ENCODE measurements at regions not wholly inside any gene's neighbourhood (a gene's known extent, or its start where the extent isn't known, plus 50 kb on each side); places are given as distances from the start of the nearest gene placed in this dataset.
"Not testable (repeated sequence)": the region's sequence is repeated elsewhere in the genome, so short reads cannot be mapped to it uniquely, and the experiment has no call there.

GRCh38 chr4:103449296-103450023 is 251.3 kb upstream of the CENPE start:
- Histone ChIP-seq H3K27me3 (ENCODE audit: low read depth) (no peaks in the 10 kb centered on the region), H3K4me3 (no peak overlapping the region), H3K9me3 (no peaks in the 10 kb centered on the region), H3K36me3 (replicated peaks) (no peaks in the 10 kb centered on the region), H3K4me1 (no peaks in the 10 kb centered on the region)
- in situ Hi-C loops (cut with MboI; ENCODE audit: low sequenced_read_pairs): no loop called here
- DNase-seq (ENCODE audit: low spot score in 2 of 2): no peak

- no peaks in the 10 kb centered on the region for H3K36me3 ChIP-seq (replicated peaks)
- in situ Hi-C loops (cut with MboI; ENCODE audit: low sequenced_read_pairs): no loop called here
Measured at GRCh38 chr4:103445377-103445776, 247.2 kb upstream of the CENPE start.

GRCh38 chr4:103443324-103443723 is 245.2 kb upstream of the CENPE start:
- Histone ChIP-seq H3K9me3 (no peaks in the 10 kb centered on the region), H3K27me3 (ENCODE audit: low read depth) (no peaks in the 10 kb centered on the region), H3K4me3 (no peak overlapping the region), H3K4me1 (no peaks in the 10 kb centered on the region), H3K36me3 (replicated peaks) (no peaks in the 10 kb centered on the region)
- no peak for DNase-seq (ENCODE audit: low spot score in 2 of 2)
- in situ Hi-C loops (cut with MboI; ENCODE audit: low sequenced_read_pairs): no loop called here

More at GRCh38 chr4:103445377-103445776, 247.2 kb upstream of the CENPE start:
- Histone ChIP-seq H3K4me1 (no peaks in the 10 kb centered on the region), H3K27me3 (ENCODE audit: low read depth) (no peaks in the 10 kb centered on the region), H3K4me3 (no peak overlapping the region), H3K9me3 (no peaks in the 10 kb centered on the region)
- no peak for DNase-seq (ENCODE audit: low spot score in 2 of 2)

- H3K36me3 ChIP-seq (replicated peaks): no peaks in the 10 kb centered on the region
- no peak overlapping the region for H3K4me3 ChIP-seq
- H3K27me3 ChIP-seq (ENCODE audit: low read depth): no peaks in the 10 kb centered on the region
- peak in 1 of 2 experiments; percentile 35 for DNase-seq (ENCODE audit: low spot score in 2 of 2)
- H3K4me1 ChIP-seq: peaks cover 14% of the 10 kb centered on the region
- H3K9me3 ChIP-seq: no peaks in the 10 kb centered on the region
- in situ Hi-C loops (cut with MboI; ENCODE audit: low sequenced_read_pairs): no loop called here
Measured at GRCh38 chr4:103429283-103429682, 231.1 kb upstream of the CENPE start.

- peaks cover 12% of the 10 kb centered on the region for H3K4me1 ChIP-seq
- no peak for DNase-seq (ENCODE audit: low spot score in 2 of 2)
- H3K27me3 ChIP-seq (ENCODE audit: low read depth): no peaks in the 10 kb centered on the region
- in situ Hi-C loops (cut with MboI; ENCODE audit: low sequenced_read_pairs): no loop called here
- no peaks in the 10 kb centered on the region for H3K9me3 ChIP-seq
- no peak overlapping the region for H3K4me3 ChIP-seq
- no peaks in the 10 kb centered on the region for H3K36me3 ChIP-seq (replicated peaks)
Measured at GRCh38 chr4:103425406-103425805, 227.3 kb upstream of the CENPE start.

- DNase-seq (ENCODE audit: low spot score in 2 of 2): peak; percentile 70 to 96
- in situ Hi-C loops (cut with MboI; ENCODE audit: low sequenced_read_pairs): no loop called here
- Histone ChIP-seq H3K27me3 (ENCODE audit: low read depth) (no peaks in the 10 kb centered on the region), H3K9me3 (no peaks in the 10 kb centered on the region), H3K4me3 (no peak overlapping the region), H3K36me3 (replicated peaks) (no peaks in the 10 kb centered on the region), H3K4me1 (peaks cover 12% of the 10 kb centered on the region)
Measured at GRCh38 chr4:103424853-103425252, 226.7 kb upstream of the CENPE start.

GRCh38 chr4:103423261-103423660 is 225.1 kb upstream of the CENPE start:
- Histone ChIP-seq H3K36me3 (replicated peaks) (no peaks in the 10 kb centered on the region), H3K4me3 (no peak overlapping the region), H3K4me1 (peaks cover 12% of the 10 kb centered on the region), H3K9me3 (0 out of 2 replicates have a peak, but pooled peaks cover 2% of the 10 kb centered on the region), H3K27me3 (ENCODE audit: low read depth) (no peaks in the 10 kb centered on the region)
- no peak for DNase-seq (ENCODE audit: low spot score in 2 of 2)
- in situ Hi-C loops (cut with MboI; ENCODE audit: low sequenced_read_pairs): no loop called here

- peaks cover 12% of the 10 kb centered on the region for H3K4me1 ChIP-seq
- DNase-seq (ENCODE audit: low spot score in 2 of 2): no peak
- in situ Hi-C loops (cut with MboI; ENCODE audit: low sequenced_read_pairs): no loop called here
- H3K27me3 ChIP-seq (ENCODE audit: low read depth): no peaks in the 10 kb centered on the region
- no peak overlapping the region for H3K4me3 ChIP-seq
- 0 out of 2 replicates have a peak, but pooled peaks cover 2% of the 10 kb centered on the region for H3K9me3 ChIP-seq
- H3K36me3 ChIP-seq (replicated peaks): no peaks in the 10 kb centered on the region
Measured at GRCh38 chr4:103422467-103423219, 224.5 kb upstream of the CENPE start.

GRCh38 chr4:103415801-103416200 is 217.7 kb upstream of the CENPE start:
- DNase-seq (ENCODE audit: low spot score in 2 of 2): no peak
- H3K36me3 ChIP-seq (replicated peaks): no peaks in the 10 kb centered on the region
- H3K4me1 ChIP-seq: no peaks in the 10 kb centered on the region
- 0 out of 2 replicates have a peak, but pooled peaks cover 2% of the 10 kb centered on the region for H3K9me3 ChIP-seq
- no peaks in the 10 kb centered on the region for H3K27me3 ChIP-seq (ENCODE audit: low read depth)
- no peak overlapping the region for H3K4me3 ChIP-seq
- in situ Hi-C loops (cut with MboI; ENCODE audit: low sequenced_read_pairs): no loop called here

GRCh38 chr4:103412646-103413045 is 214.5 kb upstream of the CENPE start:
- H3K36me3 ChIP-seq (replicated peaks); H3K9me3 ChIP-seq; H3K4me1 ChIP-seq; DNase-seq (ENCODE audit: low spot score in 2 of 2); in situ Hi-C loops (cut with MboI; ENCODE audit: low sequenced_read_pairs); H3K27me3 ChIP-seq (ENCODE audit: low read depth); H3K4me3 ChIP-seq: not testable (repeated sequence)

- H3K4me3 ChIP-seq: no peak overlapping the region
- H3K9me3 ChIP-seq: no peaks in the 10 kb centered on the region
- DNase-seq (ENCODE audit: low spot score in 2 of 2): no peak
- H3K36me3 ChIP-seq (replicated peaks): no peaks in the 10 kb centered on the region
- no peaks in the 10 kb centered on the region for H3K4me1 ChIP-seq
- in situ Hi-C loops (cut with MboI; ENCODE audit: low sequenced_read_pairs): no loop called here
- H3K27me3 ChIP-seq (ENCODE audit: low read depth): no peaks in the 10 kb centered on the region; the same call in 1 of the 2 replicates
Measured at GRCh38 chr4:103410386-103410785, 212.2 kb upstream of the CENPE start.

- no peak for DNase-seq (ENCODE audit: low spot score in 2 of 2)
- in situ Hi-C loops (cut with MboI; ENCODE audit: low sequenced_read_pairs): no loop called here
- Histone ChIP-seq H3K4me1 (no peaks in the 10 kb centered on the region), H3K27me3 (ENCODE audit: low read depth) (no peaks in the 10 kb centered on the region; the same call in 1 of the 2 replicates), H3K9me3 (no peaks in the 10 kb centered on the region), H3K36me3 (replicated peaks) (no peaks in the 10 kb centered on the region), H3K4me3 (no peak overlapping the region)
Measured at GRCh38 chr4:103405415-103405814, 207.3 kb upstream of the CENPE start.

GRCh38 chr4:103403619-103404018 is 205.5 kb upstream of the CENPE start:
- H3K36me3 ChIP-seq (replicated peaks): no peaks in the 10 kb centered on the region
- no peaks in the 10 kb centered on the region for H3K4me1 ChIP-seq
- in situ Hi-C loops (cut with MboI; ENCODE audit: low sequenced_read_pairs): no loop called here
- no peaks in the 10 kb centered on the region for H3K9me3 ChIP-seq
- no peak for DNase-seq (ENCODE audit: low spot score in 2 of 2)
- H3K4me3 ChIP-seq: no peak overlapping the region
- H3K27me3 ChIP-seq (ENCODE audit: low read depth): no peaks in the 10 kb centered on the region; the same call in 1 of the 2 replicates

GRCh38 chr4:103402198-103402597 is 204.1 kb upstream of the CENPE start:
- DNase-seq (ENCODE audit: low spot score in 2 of 2): no peak
- Histone ChIP-seq H3K4me3 (no peak overlapping the region), H3K27me3 (ENCODE audit: low read depth) (no peaks in the 10 kb centered on the region), H3K9me3 (no peaks in the 10 kb centered on the region), H3K4me1 (no peaks in the 10 kb centered on the region), H3K36me3 (replicated peaks) (no peaks in the 10 kb centered on the region)
- in situ Hi-C loops (cut with MboI; ENCODE audit: low sequenced_read_pairs): no loop called here
